Breast epithelium (tissue), 4 donors: ENCODE measurements at regions not wholly inside any gene's neighbourhood (a gene's known extent, or its start where the extent isn't known, plus 50 kb on each side); places are given as distances from the start of the nearest gene placed in this dataset.

ENCODE experiments used
- DNase-seq, 2 donors: peaks; one replicate each; pipeline ENCODE4 v3.0.0-alpha.2; 2019; ENCODE audit warnings: low spot score in 2 of 2
- H3K27ac ChIP-seq, 2 donors: fragments of 200-600 bp; sonication (generic) in 1 of 2; one replicate each; pipeline ENCODE4 v1.5.1; 2016 to 2019; ENCODE audit warnings: mild to moderate bottlenecking in 1 of 2
- H3K27me3 ChIP-seq, 2 donors: fragments of 200-600 bp; sonication (generic) in 1 of 2; one replicate each; pipeline versions ENCODE4 v1.5.1 to v1.6.0; 2017 to 2019; ENCODE audit warnings: control low read depth in 1 of 2, mild to moderate bottlenecking in 1 of 2
- H3K36me3 ChIP-seq: fragments of 200-600 bp; one replicate; pipeline ENCODE4 v1.5.1; 2019
- H3K4me1 ChIP-seq, 2 donors: fragments of 200-600 bp; sonication (generic); one replicate each; pipeline ENCODE4 v1.5.1; 2016 to 2019; ENCODE audit warnings: control low read depth in 1 of 2
- H3K4me3 ChIP-seq, 3 donors: fragments of 200-600 bp; sonication (generic); 1 replicate in 2 of 3; 2 replicates in 1 of 3; pipeline ENCODE4 v1.5.1; 2016 to 2019; ENCODE audit warnings: mild to moderate bottlenecking in 3 of 3, moderate library complexity in 2 of 3
- H3K9me3 ChIP-seq, 2 donors: fragments of 200-600 bp; sonication (generic) in 1 of 2; one replicate each; pipeline ENCODE4 v1.5.1; 2016 to 2019; ENCODE audit warnings: control low read depth in 1 of 2
- POLR2A ChIP-seq: fragments of 450-650 bp; IDR thresholded peaks from one replicate; pipeline ENCODE4 v1.6.1; 2016; ENCODE audit warnings: antibody characterized with exemption, mild to moderate bottlenecking, moderate library complexity
- POLR2AphosphoS5 ChIP-seq, 3 donors: sonication (generic); formaldehyde crosslinking; IDR thresholded peaks; one replicate each; pipeline ENCODE4 v1.6.1; 2017; ENCODE audit warnings: antibody characterized with exemption in 3 of 3
- intact Hi-C: fragments of 100-400 bp; cut with DNase I; formaldehyde crosslinking; loops from one replicate; pipeline ENCODE4 v1.15.1; 2023; ENCODE audit warnings: low total_unique reads
- TF ChIP-seq, protein P1 (sequence below), 3 donors: fragments of 450-650 bp; IDR thresholded peaks; one replicate each; pipeline ENCODE4 v1.5.1; 2016 to 2017; ENCODE audit warnings: antibody characterized with exemption in 3 of 3, mild to moderate bottlenecking in 3 of 3, moderate library complexity in 3 of 3

DNA sequence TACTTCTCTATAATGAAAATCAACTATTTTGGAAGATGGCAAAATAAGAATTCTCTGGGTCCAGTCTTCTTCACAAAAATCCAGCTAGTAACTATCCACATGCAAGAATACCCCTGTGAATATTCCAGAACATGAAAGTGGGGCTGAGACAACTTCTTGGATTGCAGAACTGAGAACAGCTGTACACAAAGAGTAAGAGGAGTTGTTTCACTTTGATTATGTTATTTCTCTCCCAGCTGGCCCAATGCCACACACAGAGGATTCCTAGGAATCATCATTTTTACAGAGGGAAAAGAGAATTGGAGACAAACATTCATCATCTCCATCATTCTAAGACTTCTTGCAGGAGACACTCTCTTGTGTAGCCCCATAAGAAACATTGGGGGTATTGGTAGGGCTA is 782.2 kb upstream of the LCORL start:
- intact Hi-C loops: no loop called here
- peaks cover 0 to 7% of the 10 kb centered on the region in 2 donors for H3K9me3 ChIP-seq
- TF ChIP-seq, protein P1, sequence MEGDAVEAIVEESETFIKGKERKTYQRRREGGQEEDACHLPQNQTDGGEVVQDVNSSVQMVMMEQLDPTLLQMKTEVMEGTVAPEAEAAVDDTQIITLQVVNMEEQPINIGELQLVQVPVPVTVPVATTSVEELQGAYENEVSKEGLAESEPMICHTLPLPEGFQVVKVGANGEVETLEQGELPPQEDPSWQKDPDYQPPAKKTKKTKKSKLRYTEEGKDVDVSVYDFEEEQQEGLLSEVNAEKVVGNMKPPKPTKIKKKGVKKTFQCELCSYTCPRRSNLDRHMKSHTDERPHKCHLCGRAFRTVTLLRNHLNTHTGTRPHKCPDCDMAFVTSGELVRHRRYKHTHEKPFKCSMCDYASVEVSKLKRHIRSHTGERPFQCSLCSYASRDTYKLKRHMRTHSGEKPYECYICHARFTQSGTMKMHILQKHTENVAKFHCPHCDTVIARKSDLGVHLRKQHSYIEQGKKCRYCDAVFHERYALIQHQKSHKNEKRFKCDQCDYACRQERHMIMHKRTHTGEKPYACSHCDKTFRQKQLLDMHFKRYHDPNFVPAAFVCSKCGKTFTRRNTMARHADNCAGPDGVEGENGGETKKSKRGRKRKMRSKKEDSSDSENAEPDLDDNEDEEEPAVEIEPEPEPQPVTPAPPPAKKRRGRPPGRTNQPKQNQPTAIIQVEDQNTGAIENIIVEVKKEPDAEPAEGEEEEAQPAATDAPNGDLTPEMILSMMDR (IDR thresholded peaks at IDR 0.05): no peak
- TF ChIP-seq POLR2A (no peak), POLR2AphosphoS5 (IDR thresholded peaks at IDR 0.05) (no peak)

DNA sequence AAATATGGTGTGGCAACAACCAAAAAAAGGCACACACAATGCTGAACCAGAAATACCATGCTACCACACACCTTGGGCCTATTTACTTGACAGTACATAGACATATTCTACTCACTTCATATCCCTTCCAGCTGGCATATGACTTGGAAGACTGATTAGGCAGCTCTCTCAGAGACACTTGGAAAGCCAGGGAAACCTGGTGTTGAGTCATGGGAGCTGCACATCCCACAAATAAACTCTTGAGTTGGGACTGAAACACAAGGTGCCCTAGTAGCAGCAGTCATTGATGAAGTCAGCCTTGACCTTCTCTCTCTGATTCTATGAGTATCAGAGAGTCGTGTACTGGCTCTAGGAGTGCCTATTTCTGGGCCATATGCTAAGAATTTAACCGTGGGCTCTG is 776.6 kb upstream of the LCORL start:
- Histone ChIP-seq H3K36me3 (no peaks in the 10 kb centered on the region), H3K4me1 (no peaks in the 10 kb centered on the region), H3K27ac (no peak overlapping the region), H3K27me3 (no peaks in the 10 kb centered on the region), H3K4me3 (no peak overlapping the region), H3K9me3 (no peaks in the 10 kb centered on the region)
- TF ChIP-seq, protein P1 (IDR thresholded peaks at IDR 0.05): no peak
- TF ChIP-seq POLR2A (no peak), POLR2AphosphoS5 (IDR thresholded peaks at IDR 0.05) (no peak)
- DNase-seq: no peak
- intact Hi-C loops: no loop called here

More for the DNA sequence above, 782.2 kb upstream of the LCORL start:
- DNase-seq: no peak
- H3K27me3 ChIP-seq: no peaks in the 10 kb centered on the region
- no peaks in the 10 kb centered on the region for H3K4me1 ChIP-seq
- no peak overlapping the region for H3K27ac ChIP-seq
- H3K36me3 ChIP-seq: no peaks in the 10 kb centered on the region
- no peak overlapping the region for H3K4me3 ChIP-seq

DNA sequence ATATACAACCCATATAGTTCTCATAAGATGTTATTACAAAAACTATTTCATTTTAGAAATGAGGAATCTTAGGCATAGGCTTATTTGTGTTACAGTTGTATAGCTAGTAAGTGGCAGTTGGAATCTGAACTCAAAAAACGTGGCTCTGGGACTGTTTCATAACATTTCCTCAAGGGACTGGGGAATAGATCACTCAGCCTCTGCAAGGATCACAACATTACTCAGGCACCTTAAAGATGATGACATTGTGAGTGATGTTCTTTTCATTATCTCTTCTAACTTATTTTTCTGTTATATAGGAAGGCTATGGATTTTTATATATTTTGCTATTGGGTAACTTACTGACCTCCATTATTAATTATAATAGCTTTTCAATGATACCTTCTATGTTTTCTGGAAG is 774.2 kb upstream of the LCORL start:
- intact Hi-C loops: no loop called here
- Histone ChIP-seq H3K27me3 (no peaks in the 10 kb centered on the region), H3K9me3 (no peaks in the 10 kb centered on the region), H3K27ac (no peak overlapping the region), H3K4me3 (no peak overlapping the region), H3K4me1 (no peaks in the 10 kb centered on the region), H3K36me3 (no peaks in the 10 kb centered on the region)
- TF ChIP-seq, protein P1 (IDR thresholded peaks at IDR 0.05): no peak
- no peak for TF ChIP-seq POLR2A
- no peak for DNase-seq

DNA sequence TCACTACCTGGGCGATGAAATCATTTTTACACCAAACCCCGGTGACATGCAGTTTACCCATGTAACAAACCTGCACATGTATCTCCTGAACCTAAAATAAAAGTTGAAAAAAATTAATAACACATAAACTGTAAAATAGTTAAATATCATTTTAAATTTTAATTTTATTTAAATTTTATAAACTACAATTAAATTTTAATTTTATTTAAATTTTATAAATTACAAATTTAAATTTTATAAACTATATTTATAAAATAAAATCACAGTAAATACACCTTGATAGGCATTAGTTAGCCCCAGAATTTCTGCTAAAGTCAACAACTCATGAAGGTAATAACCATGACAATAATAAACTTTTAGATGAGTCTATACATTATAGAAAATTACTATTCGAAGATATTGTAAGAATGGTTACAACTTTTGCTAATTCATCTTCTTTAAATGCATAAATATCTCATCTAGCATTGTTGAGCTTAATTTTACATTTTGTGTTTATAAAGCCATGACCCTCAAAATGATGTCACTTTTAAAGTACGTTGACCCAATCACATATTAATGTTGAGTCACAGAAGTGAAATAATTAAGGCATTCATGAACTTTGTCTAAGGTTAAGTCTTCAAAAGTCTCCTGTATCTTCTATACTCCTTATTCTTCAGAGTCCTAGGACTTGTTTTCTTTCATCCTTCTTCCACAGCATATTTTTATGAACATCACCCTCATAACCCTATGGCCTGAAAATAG is 755.8 kb upstream of the LCORL start:
- Histone ChIP-seq H3K36me3 (no peaks in the 10 kb centered on the region), H3K27ac (no peak overlapping the region), H3K4me3 (no peak overlapping the region), H3K27me3 (no peaks in the 10 kb centered on the region), H3K4me1 (no peaks in the 10 kb centered on the region), H3K9me3 (no peaks in the 10 kb centered on the region)
- intact Hi-C loops: no loop called here
- no peak for DNase-seq
- TF ChIP-seq POLR2A (no peak), POLR2AphosphoS5 (IDR thresholded peaks at IDR 0.05) (no peak)
- TF ChIP-seq, protein P1 (IDR thresholded peaks at IDR 0.05): no peak

DNA sequence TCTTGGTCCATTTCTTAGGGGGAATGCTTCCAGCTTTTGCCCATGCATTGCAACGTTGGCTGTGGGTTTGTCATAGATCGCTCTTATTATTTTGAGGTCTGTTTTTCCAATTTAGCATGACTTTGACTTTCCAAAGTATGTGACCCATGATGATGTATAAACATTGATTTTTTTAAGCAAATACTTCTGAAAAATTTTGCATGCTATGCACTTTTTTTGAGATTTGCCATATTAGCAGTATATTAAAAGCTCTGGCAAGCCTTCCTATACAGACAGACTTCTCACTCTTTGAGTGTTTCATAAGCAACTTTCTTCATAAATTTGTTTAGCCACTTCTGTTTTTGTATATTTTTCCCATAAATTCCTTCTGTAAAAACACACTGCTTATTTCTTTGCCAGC is 746.4 kb upstream of the LCORL start:
- H3K9me3 ChIP-seq: no peaks in the 10 kb centered on the region
- no peak for DNase-seq
- no peak overlapping the region for H3K4me3 ChIP-seq
- TF ChIP-seq, protein P1 (IDR thresholded peaks at IDR 0.05): no peak
- TF ChIP-seq POLR2AphosphoS5 (IDR thresholded peaks at IDR 0.05) (no peak), POLR2A (no peak)
- no peaks in the 10 kb centered on the region for H3K36me3 ChIP-seq
- no peak overlapping the region for H3K27ac ChIP-seq
- no peaks in the 10 kb centered on the region for H3K4me1 ChIP-seq
- no peaks in the 10 kb centered on the region for H3K27me3 ChIP-seq
- intact Hi-C loops: no loop called here
